ENCODE measurements at regions not wholly inside any gene's neighbourhood (a gene's known extent, or its start where the extent isn't known, plus 50 kb on each side); places are given as distances from the start of the nearest gene placed in this dataset.

GRCh38 chr4:170388255-170388654 lies 298.5 kb upstream of the AADAT start:
- H4K20me1 ChIP-seq (ENCODE audit: insufficient read depth, low read length) = no peaks in the 10 kb centered on the region
- H3K36me3 ChIP-seq (ENCODE audit: insufficient read depth, low read length) = no peaks in the 10 kb centered on the region
- TF ChIP-seq, protein P1, sequence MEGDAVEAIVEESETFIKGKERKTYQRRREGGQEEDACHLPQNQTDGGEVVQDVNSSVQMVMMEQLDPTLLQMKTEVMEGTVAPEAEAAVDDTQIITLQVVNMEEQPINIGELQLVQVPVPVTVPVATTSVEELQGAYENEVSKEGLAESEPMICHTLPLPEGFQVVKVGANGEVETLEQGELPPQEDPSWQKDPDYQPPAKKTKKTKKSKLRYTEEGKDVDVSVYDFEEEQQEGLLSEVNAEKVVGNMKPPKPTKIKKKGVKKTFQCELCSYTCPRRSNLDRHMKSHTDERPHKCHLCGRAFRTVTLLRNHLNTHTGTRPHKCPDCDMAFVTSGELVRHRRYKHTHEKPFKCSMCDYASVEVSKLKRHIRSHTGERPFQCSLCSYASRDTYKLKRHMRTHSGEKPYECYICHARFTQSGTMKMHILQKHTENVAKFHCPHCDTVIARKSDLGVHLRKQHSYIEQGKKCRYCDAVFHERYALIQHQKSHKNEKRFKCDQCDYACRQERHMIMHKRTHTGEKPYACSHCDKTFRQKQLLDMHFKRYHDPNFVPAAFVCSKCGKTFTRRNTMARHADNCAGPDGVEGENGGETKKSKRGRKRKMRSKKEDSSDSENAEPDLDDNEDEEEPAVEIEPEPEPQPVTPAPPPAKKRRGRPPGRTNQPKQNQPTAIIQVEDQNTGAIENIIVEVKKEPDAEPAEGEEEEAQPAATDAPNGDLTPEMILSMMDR (IDR thresholded peaks at IDR 0.05; ENCODE audit: extremely low read depth, low read depth, low read length) = no peak
- no peak overlapping the region for H3K4me3 ChIP-seq (ENCODE audit: insufficient read depth, low read length)
- no peak overlapping the region for H2AFZ ChIP-seq (ENCODE audit: low read length)
- H3K27ac ChIP-seq (ENCODE audit: low read depth, low read length) = no peak overlapping the region
- peaks cover 2% of the 10 kb centered on the region for H3K9me3 ChIP-seq (ENCODE audit: low read depth, low read length)
- DNase-seq (ENCODE audit: insufficient read length, low spot score, missing footprints) = no peak
- H3K4me1 ChIP-seq (ENCODE audit: insufficient read depth, low read length) = no peaks in the 10 kb centered on the region
- H3K79me2 ChIP-seq (ENCODE audit: insufficient read depth, low read length) = no peaks in the 10 kb centered on the region
- H3K27me3 ChIP-seq (ENCODE audit: insufficient read depth, low read length) = no peaks in the 10 kb centered on the region
- no peak overlapping the region for H3K4me2 ChIP-seq (ENCODE audit: insufficient read depth, low read length)

GRCh38 chr4:170386971-170387370 lies 297.2 kb upstream of the AADAT start:
- Histone ChIP-seq H3K9me3 (ENCODE audit: low read depth, low read length) (peaks cover 2% of the 10 kb centered on the region), H3K4me2 (ENCODE audit: insufficient read depth, low read length) (no peak overlapping the region), H3K36me3 (ENCODE audit: insufficient read depth, low read length) (no peaks in the 10 kb centered on the region), H3K4me1 (ENCODE audit: insufficient read depth, low read length) (no peaks in the 10 kb centered on the region), H2AFZ (ENCODE audit: low read length) (no peak overlapping the region), H4K20me1 (ENCODE audit: insufficient read depth, low read length) (no peaks in the 10 kb centered on the region), H3K79me2 (ENCODE audit: insufficient read depth, low read length) (no peaks in the 10 kb centered on the region), H3K4me3 (ENCODE audit: insufficient read depth, low read length) (no peak overlapping the region), H3K27me3 (ENCODE audit: insufficient read depth, low read length) (no peaks in the 10 kb centered on the region), H3K27ac (ENCODE audit: low read depth, low read length) (no peak overlapping the region)
- DNase-seq (ENCODE audit: insufficient read length, low spot score, missing footprints) = no peak
- TF ChIP-seq, protein P1 (IDR thresholded peaks at IDR 0.05; ENCODE audit: extremely low read depth, low read depth, low read length) = no peak

DNA sequence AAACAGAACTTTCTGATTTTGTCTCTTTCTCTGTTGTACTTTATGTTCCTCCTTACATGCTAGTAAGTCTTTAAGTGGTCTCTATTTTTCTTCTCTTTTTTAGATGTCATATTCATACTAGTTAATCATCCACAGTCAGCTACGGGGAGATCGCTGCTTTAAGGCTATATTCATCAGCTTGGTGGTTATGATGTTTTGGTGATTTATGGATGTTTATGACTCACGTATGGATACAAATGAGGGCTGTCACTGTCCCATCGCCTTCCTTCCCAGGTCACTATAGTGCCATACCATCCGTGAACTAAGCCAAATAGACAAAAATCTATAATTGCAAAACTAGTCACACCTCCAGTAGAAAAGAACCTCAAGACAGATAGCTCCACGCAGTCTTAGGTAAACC lies 296.8 kb upstream of the AADAT start:
- DNase-seq (ENCODE audit: insufficient read length, low spot score, missing footprints) = no peak

GRCh38 chr4:170374770-170375169 lies 285.0 kb upstream of the AADAT start:
- no peaks in the 10 kb centered on the region for H3K27me3 ChIP-seq (ENCODE audit: insufficient read depth, low read length)
- no peaks in the 10 kb centered on the region for H3K4me1 ChIP-seq (ENCODE audit: insufficient read depth, low read length)
- H4K20me1 ChIP-seq (ENCODE audit: insufficient read depth, low read length) = no peaks in the 10 kb centered on the region
- peaks cover 6% of the 10 kb centered on the region for H3K9me3 ChIP-seq (ENCODE audit: low read depth, low read length)
- H3K36me3 ChIP-seq (ENCODE audit: insufficient read depth, low read length) = no peaks in the 10 kb centered on the region
- H3K4me2 ChIP-seq (ENCODE audit: insufficient read depth, low read length) = no peak overlapping the region
- H2AFZ ChIP-seq (ENCODE audit: low read length) = no peak overlapping the region
- H3K27ac ChIP-seq (ENCODE audit: low read depth, low read length) = no peak overlapping the region
- no peaks in the 10 kb centered on the region for H3K79me2 ChIP-seq (ENCODE audit: insufficient read depth, low read length)
- TF ChIP-seq, protein P1 (IDR thresholded peaks at IDR 0.05; ENCODE audit: extremely low read depth, low read depth, low read length) = peak; percentile 20
- DNase-seq (ENCODE audit: insufficient read length, low spot score, missing footprints) = peak; percentile 31
- no peak overlapping the region for H3K4me3 ChIP-seq (ENCODE audit: insufficient read depth, low read length)

More for the DNA sequence above, 296.8 kb upstream of the AADAT start:
- no peaks in the 10 kb centered on the region for H4K20me1 ChIP-seq (ENCODE audit: insufficient read depth, low read length)
- H2AFZ ChIP-seq (ENCODE audit: low read length) = no peak overlapping the region
- H3K4me3 ChIP-seq (ENCODE audit: insufficient read depth, low read length) = no peak overlapping the region
- no peaks in the 10 kb centered on the region for H3K4me1 ChIP-seq (ENCODE audit: insufficient read depth, low read length)
- no peaks in the 10 kb centered on the region for H3K27me3 ChIP-seq (ENCODE audit: insufficient read depth, low read length)
- no peaks in the 10 kb centered on the region for H3K79me2 ChIP-seq (ENCODE audit: insufficient read depth, low read length)
- no peak overlapping the region for H3K4me2 ChIP-seq (ENCODE audit: insufficient read depth, low read length)
- H3K27ac ChIP-seq (ENCODE audit: low read depth, low read length) = no peak overlapping the region
- H3K9me3 ChIP-seq (ENCODE audit: low read depth, low read length) = peaks cover 2% of the 10 kb centered on the region
- TF ChIP-seq, protein P1 (IDR thresholded peaks at IDR 0.05; ENCODE audit: extremely low read depth, low read depth, low read length) = no peak
- no peaks in the 10 kb centered on the region for H3K36me3 ChIP-seq (ENCODE audit: insufficient read depth, low read length)

Measured in osteoblast (primary cell).